NCI-H226 (cell line): ENCODE measurements at regions not wholly inside any gene's neighbourhood (a gene's known extent, or its start where the extent isn't known, plus 50 kb on each side); places are given as distances from the start of the nearest gene placed in this dataset.
A peak's percentile ranks its signal among the peaks of the same experiment; 100 is the strongest.

Experiments
- DNase-seq: peaks from one replicate; pipeline ENCODE4 v3.0.0-alpha.2; 2015

DNA sequence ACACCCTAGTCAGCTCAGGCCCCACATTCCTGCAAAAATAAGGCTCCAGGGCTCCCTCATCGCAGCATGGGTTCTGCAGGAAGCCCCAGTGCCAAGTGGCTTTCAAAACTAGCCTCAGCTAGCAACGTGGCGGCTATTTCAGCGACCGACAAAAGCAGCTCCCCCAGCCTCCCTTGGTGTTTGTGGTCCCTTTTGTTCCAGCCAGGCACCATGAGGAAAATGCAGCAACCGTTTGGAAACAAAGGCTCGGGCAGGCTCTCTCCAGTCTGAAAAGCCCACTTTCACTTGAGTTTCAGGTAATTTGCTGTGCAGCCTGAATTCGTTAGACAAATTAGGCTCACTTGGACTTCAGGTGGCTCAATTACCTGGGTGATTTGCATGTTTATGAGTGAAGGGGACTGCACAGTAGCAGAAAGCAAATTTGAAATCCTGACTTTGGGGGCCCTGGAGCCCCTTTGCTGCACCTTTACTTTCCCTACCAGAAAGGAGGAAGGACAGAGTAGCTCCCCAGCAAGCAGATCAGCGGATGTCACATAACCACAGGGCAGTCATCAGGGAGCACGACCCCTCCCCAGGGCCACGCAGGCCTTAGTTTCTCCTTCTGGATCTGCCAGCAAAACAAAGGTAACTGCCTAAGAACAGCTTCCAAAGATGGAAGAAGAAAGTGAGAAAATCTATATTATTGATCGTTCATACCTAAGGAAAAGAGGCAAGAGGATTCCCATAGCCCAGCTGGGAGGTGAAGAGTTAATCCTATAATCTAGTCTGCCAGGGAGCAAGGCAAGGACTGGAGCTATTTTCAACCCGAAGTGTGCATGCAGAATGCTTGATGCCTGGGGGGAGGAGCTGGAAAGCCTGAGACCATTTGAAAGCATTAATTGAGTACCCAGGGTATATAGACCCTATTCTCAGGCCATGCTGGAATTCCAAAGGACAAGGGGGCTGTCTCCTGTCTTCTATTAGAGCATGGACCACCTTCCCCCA, 143.1 kb upstream of the SDK2 start:
- DNase-seq: no peak

DNA sequence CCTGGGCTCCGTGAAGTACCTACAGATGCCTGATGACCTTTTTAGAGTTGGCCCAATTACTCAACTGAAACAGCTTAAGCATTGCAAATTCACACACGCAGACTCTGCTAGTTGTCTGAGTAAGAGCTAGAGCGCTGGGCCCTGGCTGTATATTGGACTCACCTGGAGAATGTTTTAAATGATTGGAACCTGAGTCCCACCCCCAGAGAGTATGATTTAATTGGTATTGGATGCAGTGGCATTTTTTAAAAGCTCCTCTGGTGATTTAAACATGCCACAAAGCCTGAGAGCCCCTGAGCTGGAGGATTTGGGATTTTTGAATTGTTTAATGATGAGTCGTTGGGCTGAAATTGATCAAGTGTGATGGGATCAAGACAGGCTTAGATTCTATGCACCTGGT, 143.9 kb upstream of the SDK2 start:
- DNase-seq: no peak

DNA sequence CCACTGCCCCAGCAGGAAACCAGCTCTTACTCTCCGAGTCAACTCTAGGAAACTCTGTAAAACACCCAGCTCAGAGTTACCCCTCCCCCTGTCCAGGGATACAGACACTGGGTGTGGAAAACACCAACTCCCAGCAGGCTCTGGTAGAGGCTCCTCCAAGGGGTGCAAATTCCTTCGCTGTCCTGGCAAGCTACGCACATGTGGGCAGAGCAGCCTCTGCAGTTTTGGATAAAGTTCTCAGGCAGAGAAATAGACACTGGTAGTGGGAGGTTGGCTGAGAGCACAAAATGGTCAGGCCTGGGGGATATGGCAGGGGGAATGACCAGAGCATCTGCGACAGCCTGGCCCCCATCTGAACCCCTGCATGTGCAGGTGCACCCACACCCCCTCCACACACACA, 146.9 kb upstream of the SDK2 start:
- DNase-seq: no peak

DNA sequence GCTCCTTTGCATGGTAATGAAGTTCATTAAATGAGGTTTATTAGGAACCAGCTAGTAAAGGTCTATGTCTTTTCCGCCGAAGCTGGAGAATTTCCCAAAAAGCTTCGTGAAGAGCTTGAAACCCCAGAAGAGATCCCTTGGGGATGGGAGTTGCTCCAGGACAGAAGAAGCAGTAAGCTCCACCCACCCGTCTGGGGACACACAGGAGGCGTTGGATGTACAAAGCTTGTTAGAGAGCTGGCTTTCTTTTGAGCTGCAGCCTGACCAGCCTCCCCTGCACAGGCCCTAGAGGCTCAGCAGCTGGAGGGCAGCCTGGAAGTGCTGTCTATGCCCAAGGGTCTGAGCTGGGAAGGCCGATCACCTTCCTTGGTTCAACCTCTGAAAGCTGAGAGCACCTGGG, 147.4 kb upstream of the SDK2 start:
- DNase-seq: no peak

DNA sequence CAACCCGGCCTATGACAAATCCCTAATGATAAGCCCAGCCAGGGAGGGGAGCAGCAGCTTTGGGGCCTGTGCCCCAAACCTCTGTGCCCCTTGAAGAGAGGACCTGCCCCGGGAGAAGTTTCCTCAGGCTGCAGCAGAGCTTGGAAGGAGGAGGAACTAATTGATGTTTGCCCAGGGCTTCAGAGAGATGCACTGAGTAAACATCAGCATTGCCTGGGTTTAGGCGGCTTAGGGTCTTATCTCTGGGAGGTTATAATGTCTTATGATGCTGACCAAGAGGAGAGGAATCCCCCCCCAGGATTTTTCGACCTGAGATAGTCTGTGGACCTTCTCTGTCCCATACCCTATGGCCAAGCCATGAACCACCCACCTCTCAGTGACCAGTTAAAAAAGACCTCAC, 148.7 kb upstream of the SDK2 start:
- no peak for DNase-seq

DNA sequence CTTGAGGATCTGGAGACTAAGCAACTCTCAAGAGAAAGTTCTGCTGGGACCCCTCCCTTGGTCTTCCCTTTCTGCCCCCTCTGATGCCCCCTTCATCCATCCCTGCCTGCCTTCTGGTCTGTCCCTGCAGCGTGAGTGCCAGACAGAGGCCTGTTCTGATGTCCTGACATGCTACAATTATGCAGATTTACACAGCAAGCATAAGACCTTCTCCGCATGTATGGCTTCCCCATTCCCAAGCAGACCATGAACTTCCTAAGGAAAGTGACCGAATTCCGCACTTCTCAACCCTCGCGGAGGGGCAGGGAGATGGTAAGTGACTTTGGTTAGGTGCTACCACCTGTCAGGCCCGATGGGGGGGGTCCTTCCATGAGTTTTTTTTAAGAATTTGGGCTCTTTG, 150.1 kb upstream of the SDK2 start:
- no peak for DNase-seq

DNA sequence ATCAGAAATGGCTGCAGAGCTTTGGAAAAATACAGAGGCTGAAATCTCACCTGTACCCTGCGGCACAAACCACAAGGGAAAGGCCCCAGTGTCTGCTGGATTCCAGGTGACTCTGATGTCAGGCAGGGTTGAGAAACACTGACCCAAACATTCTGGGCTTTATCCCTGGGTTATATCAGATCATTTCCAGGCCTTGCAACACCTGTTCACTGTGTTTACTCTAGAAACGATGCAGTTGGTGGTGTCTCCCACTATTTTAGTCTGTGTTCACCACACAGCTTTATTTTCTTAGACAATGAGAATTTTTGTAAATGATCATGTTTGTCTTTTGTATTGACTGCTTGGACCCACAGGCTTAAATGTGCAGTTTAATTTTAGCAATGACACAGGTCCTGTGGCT, 151.5 kb upstream of the SDK2 start:
- DNase-seq: no peak

DNA sequence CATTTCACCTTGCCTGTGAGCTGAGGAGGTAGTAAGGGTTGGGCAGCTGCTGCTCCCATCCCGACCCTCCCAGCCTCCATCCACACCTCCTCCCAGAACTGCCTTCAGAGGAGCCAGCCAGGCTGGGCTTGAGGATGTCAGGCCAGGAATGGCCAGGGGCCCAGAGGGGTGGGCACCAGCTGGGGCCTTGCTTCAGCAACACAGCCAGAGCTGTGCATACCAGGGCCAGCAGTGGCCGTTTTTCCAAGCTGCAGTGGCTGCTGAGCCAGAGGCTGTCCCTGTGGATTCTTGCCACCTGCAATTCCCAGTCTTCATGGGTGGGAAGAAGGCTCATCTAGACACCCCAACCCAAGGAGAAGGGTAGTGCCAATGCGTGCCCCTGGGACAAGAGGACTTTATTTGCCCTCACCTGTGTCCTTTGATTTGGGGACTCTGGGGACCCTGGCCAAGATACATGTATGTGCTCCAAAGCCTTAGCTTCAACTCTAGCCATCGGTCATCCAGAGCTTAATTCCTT, 153.4 kb upstream of the SDK2 start:
- DNase-seq: no peak

DNA sequence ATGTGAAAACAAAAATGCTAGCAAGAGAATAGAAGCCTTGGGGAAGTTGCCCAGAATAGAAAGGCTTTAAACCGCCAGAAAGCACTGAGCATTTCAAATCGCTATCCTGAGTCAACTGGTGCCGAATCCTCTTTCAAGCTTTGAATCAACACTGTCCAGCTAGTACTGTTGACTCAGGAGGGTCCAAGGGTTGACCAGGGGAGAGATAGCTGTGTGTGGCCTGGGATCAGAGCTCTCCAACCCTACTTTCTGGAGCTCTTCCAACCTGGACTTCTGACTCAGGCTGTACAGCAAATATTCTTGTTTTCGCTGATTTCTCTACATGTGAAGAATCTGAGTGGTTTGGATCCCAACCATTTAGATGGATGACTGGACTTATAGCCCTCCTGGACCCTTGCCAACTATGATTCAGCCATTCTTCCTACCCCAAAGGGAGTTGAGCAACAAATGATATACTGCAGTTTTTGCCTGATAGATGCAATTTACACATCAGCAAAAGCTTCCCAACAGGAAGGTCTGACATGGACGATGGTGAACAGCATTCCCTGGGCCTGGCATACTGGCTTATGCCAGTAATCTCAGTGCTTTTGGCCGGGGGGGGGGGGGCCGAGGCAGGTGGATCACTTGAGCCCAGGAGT, 154.0 kb upstream of the SDK2 start:
- DNase-seq: peak; percentile 89

DNA sequence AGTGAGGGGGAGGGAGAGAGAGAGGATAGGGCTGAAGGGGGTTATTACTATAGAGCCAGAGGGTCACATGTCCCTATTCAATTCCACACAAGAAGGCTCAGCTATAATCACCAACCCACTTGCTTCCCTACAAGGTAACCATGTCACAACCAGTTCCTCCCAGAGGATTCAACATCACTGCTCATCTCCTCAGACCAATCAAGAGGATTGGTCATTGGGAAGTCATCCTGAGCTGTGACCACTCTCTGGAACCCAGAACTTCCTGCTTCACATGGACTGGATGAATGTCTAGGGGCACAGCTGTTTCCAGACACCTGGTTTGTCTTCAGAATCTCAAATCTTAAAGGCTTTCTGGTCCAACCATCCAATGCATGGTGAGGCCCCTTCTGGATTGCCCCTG, 154.9 kb upstream of the SDK2 start:
- no peak for DNase-seq

DNA sequence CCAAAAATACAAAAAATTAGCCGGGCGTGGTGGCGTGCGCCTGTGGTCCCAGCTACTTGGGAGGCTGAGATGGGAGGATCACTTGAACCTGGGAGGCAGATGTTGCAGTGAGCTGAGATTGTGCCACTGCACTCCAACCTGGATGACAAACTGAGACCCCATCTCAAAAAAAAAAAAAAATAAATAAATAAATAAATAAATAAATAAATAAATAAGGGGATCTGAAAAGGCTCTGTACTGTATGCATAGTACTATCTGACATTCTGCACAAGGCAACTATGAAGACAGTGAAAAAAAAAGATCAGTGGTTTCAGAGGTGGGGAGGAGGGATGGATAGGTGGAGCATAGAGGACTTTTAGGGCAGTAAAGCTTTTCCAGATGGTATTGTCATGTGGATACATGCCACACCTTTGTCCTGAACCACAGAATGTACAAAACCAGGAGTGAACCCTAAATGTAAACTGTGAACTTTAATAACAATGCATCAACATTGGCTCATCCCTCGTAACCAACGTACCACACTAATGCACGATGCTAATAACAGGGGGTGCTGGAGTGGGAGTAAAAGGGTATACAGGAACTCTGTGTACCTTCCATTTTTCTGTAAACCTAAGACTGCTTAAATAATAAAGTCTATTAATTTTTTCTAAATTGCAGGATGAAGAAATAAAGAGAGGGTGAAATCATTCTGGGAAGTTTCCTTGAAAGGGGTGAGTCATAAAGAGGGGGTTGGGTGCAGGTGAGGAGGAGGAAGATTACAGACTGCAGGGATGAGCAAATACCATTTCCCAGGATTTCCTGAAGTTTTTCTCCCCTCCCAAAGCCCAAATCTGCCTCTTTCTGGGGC, 155.8 kb upstream of the SDK2 start:
- no peak for DNase-seq

DNA sequence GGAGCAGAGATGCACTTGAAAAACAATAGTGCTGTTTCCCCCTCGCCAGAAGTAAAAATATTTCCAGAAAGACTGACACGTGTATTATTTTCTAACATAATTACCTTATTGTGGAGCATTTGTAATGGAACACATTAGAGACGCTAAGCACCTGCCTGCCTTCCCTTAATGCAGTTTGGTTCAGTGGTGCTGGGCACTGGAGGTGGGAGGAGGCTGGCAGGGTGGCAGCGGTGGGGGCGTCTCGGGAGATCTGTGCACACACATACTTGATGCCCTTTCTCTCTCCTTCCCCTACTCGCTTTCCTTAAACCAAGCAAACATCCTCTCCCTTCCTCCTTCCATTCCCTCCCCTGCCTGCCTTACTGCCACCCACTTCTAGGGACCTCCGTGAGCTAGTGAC, 156.6 kb upstream of the SDK2 start:
- no peak for DNase-seq

DNA sequence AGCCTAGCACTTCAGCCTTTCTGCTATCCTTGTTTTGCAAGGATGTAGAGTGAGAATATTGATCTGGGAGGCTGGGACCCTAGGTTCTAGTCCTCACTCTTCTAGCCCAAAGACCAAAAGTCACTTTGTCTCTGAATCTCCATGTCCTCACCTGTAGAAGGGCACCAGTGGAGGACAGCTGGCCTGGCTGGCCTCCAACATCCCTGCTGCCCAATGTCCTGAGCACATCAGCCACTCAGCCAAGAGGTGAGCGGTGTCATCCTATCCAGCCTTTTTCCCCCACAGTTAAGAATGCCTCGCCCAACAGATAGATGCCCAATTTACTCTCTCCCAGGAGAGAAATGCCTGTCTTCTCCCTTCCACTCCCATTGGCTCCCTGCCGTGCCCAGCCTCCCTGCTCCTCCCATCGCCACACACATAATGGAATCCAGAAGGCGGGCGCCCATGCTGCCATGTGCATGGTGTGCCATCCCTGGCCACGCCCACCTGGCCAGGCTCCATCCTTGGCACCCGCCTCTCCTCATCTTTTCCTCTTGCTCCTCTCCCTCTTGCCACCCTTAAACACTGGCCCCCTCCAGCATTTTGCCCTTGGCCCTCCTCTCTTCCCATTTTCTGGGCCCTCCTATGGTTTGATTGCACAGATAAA, 157.3 kb upstream of the SDK2 start:
- no peak for DNase-seq

DNA sequence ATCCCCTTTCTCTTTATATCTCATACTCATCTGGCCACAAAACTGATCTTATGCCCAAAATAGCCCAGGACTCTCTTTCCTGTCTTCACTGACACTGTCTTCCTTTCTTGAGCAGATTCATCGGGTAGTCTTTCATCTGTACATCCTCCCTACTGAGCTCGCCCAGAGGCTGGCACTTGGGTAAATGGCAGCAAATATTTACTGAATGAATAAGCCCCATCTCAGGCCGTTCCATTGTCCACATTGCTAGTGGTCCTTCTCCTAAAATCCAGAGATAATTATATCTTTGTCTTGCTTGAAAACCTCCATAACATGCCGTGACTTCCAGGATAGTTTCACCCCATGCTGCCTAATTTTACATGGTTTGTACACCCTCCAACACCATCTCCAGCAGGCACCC, 158.1 kb upstream of the SDK2 start:
- DNase-seq: no peak

DNA sequence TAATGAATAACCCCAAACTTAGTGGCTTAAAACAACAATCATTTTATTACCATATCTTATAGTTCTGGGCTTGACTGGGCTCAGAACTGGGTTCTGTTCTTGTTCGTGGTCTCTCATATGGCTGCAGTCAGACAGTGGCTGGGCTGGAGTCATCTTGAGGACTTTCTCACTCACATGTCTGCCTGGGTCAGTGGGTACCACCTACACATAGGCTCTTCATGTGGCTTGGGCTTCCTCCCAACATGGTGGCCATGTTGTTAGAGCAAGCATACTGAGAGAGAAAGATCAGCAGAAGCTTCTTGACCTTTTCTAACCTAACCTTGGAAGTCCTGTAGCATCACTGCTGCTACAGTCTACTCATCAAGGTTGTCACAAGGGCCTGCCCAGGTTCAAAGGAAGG, 158.6 kb upstream of the SDK2 start:
- no peak for DNase-seq

DNA sequence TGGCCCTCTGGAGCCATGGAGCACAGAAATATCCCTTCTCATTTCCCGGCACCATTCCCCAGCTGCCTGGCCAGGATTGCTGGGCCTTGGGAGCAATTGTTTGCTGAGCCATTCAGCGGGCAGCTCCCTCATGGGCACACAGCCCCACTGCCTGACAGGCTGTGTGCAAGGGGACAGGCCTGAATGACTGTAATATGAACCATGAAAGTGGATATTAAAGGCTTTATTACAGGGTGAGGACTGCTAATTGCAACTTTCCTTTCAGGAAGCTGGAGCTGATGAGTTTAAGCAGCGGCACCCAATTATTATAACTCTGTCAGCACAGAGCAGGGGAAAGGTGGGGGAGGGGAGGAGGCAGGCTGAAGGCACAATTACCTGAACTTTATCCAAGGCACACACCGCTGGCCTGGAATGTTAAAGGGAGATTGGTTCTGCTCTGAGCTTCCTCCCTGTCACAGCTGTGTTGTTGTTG, 159.8 kb upstream of the SDK2 start:
- DNase-seq: no peak

DNA sequence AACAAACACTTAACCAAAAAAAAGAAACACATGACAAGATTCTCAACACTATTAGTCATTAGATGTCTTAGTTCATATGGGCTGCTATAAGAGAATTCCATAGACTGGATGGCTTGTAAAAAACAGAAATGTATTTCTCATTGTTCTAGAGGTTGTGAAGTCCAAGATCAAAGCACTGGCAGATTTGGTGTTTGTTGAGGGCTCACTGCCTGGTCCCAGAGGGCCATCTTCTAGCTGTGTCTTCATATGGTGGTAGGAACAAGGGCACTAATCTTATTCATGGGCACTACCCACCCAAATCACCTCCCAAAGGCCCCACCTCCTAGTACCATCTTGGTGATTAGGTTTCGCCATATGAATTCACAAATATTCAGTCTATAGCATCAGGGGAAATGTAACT, 162.5 kb upstream of the SDK2 start:
- no peak for DNase-seq

DNA sequence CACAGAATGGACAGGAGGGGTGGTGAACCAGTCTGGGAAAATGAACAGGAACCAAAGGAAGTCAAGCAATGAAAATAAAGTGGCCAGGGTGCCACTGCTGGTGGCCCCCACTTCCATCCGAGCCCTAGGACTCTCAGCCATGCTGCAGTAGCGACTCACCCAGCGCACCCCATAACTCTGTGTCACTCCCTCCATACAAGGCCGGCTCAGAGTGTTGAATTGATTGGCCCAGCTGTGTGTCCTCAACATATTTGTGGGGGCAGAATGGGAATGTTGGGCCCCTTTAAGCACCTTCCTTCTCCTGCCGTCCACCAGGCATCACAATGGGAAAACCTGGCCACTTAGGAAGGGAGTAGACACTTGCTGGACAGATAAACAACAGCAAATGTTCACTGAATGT, 169.0 kb upstream of the SDK2 start:
- no peak for DNase-seq

DNA sequence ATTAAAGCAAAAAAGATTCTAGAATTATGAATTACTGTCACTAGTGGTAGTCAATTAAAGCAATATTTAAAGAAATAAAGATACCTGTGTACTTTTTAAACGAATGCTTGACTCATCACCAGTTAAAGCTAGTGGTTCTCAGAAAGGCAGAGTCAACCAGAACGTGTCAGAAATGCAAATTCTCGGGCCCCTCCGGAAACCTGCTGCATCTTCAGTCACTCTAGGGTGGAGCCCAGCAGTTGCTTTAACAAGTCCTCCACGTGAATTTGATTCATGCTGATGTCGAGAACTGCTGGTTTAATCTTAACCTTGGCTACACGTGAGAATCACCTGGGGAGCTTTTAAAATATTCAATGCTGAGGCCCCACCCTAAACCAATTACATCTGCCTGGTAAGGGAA, 169.8 kb upstream of the SDK2 start:
- DNase-seq: no peak

DNA sequence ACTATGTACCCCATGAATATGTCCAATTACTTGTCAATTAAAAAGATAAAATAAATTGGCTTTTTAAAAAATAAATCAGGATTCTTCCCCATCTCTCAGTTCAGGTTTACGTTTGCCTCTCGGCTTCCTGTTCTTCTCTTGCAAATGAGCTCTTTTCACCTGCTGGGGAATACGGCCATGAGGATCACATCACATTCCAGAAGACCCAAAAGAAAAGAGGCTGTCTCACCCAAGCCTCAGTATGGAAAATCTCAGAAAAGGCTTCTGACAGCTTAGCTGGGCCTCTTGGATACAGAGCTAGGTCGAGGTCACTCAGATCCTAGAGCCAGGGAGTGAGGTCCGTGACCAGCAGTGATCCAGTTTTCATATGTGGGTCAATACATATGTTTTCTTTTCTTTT, 171.2 kb upstream of the SDK2 start:
- DNase-seq: no peak

DNA sequence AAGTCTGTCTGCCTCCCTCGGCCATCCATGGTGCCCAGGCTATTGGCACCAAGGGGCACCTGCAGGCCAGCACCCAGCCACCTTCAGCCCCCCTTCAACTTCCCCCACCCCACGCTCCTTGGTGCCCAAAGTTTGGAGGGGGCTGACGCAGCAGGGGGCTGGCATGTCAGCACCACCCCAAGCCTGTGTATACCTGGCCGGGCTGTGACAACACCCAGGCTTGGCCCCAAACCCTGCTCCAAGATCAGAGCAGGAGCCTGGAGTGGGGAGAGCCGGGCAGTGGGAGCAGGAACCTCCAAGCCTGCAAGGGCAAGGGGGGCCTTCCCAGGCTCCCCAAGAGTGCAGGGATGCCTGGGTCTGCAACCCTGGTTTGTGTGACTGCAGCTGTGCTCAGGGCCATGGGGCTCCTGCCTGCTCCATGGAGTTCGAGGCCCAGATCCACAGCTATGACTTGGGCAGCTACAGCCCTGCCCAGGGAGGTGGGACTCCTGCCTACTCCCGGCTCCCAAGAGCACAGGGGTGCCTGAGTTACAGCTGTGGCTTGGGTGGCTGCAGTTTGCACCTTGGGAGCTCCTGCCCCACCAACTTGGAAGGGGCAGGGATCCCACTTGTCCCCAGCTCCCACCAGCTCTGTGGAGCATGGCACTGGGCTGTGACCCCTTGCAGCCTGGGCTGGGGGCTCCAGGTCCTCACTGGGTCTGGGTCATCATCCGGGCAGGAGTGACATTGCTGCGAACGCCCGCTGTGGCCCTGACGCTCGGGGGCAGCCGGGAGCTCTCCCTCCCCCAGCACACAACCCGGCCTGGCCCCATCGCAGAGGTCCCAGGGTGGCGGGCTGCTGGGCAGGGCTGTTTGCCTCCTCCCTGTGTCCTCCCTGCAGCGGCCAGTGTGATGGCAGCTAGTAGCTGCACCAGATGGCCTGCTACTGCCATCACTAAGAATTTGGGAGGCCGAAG, 175.5 kb upstream of the SDK2 start:
- DNase-seq: no peak
